HepG2 (cell line): ENCODE measurements at regions not wholly inside any gene's neighbourhood (a gene's known extent, or its start where the extent isn't known, plus 50 kb on each side); places are given as distances from the start of the nearest gene placed in this dataset.
"Not testable (repeated sequence)": the region's sequence is repeated elsewhere in the genome, so short reads cannot be mapped to it uniquely, and the experiment has no call there.

Experiments used
- ATAC-seq: fragments of 200-7000 bp; cut with Tn5 transposase; 3 replicates; pipeline ENCODE4 v1.9.1; 2020; ENCODE audit warnings: mild to moderate bottlenecking, moderate library complexity
- BruUV-seq: library from RNA; stranded (reverse); fragments of 400-500 nt; replicated peaks from 2 replicates; lab custom pipeline; 2021; lab: Mats Ljungman, UMichigan
- CTCF ChIA-PET: fragments of 300-600 bp; formaldehyde crosslinking; extraction: SDS; loops from one replicate; lab custom pipeline; 2021; ENCODE audit warnings: low total read pairs, inconsistent platforms, low intra/inter-chr PET ratio; lab: Yijun Ruan, JAX
- POLR2A ChIA-PET: fragments of 350-600 bp; sonication (Branson Sonifier 250); formaldehyde crosslinking; loops from one replicate; lab custom pipeline; 2020; ENCODE audit warnings: antibody characterized with exemption, inconsistent platforms; lab: Yijun Ruan, JAX
- DNase-seq: peaks from one replicate; pipeline ENCODE4 v3.0.0-alpha.2; 2015; ENCODE audit warnings: low spot score
- FAIRE-seq: peaks from 3 replicates; lab custom pipeline; 2011; peaks lifted over from hg19 to GRCh38; lab: Jason Lieb, UNC
- H2AFZ ChIP-seq: one replicate; pipeline ENCODE4 v1.6.1; 2011; ENCODE audit warnings: low read length, inconsistent platforms
- H3K27ac ChIP-seq: fragments of 300-600 bp; 3 replicates; pipeline ENCODE4 v1.8.0; 2011; ENCODE audit warnings: mixed run types, mild to moderate bottlenecking, mixed read lengths, low read length, inconsistent platforms; ENCODE audit not compliant: insufficient read depth; ENCODE audit errors: extremely low read length
- H3K27me3 ChIP-seq, 2 experiments: fragments of 200-600 bp in 1 of 2; 2 replicates in 1 of 2; 3 replicates in 1 of 2; pipeline versions ENCODE4 v1.6.0 to v1.8.0; 2011; ENCODE audit warnings: low read length in 2 of 2, mild to moderate bottlenecking in 2 of 2, moderate library complexity in 2 of 2, inconsistent platforms in 1 of 2; ENCODE audit not compliant: insufficient read depth in 2 of 2, control insufficient read depth in 1 of 2
- H3K36me3 ChIP-seq, 2 experiments: fragments of 200-600 bp in 1 of 2; replicated peaks in 1 of 2; 2 replicates in 1 of 2; 3 replicates in 1 of 2; pipeline versions ENCODE4 v1.5.1 to v1.8.0; 2011; ENCODE audit warnings: low read length in 2 of 2, inconsistent platforms in 1 of 2; ENCODE audit not compliant: insufficient read depth in 2 of 2, control insufficient read depth in 1 of 2
- H3K4me1 ChIP-seq: 2 replicates; pipeline ENCODE4 v1.5.1; 2012; ENCODE audit warnings: low read length, inconsistent platforms; ENCODE audit not compliant: insufficient read depth
- H3K4me2 ChIP-seq: 2 replicates; pipeline ENCODE4 v1.6.0; 2011; ENCODE audit warnings: low read depth, low read length, inconsistent platforms
- H3K4me3 ChIP-seq, 3 experiments: fragments of 200-600 bp in 1 of 3; sonication (generic), shearing (Covaris generic) in 1 of 3; replicated peaks in 1 of 3; 2 replicates each; pipeline ENCODE4 v1.5.1; 2011 to 2016; ENCODE audit warnings: low read length in 3 of 3, inconsistent platforms in 2 of 3, low read depth in 2 of 3, mild to moderate bottlenecking in 2 of 3, control low read depth in 1 of 3, mixed read lengths in 1 of 3; ENCODE audit not compliant: insufficient read depth in 1 of 3
- H3K79me2 ChIP-seq: one replicate; pipeline ENCODE4 v1.6.1; 2011; ENCODE audit warnings: low read length, inconsistent platforms; ENCODE audit not compliant: insufficient read depth
- H3K9ac ChIP-seq: 2 replicates; pipeline ENCODE4 v1.6.0; 2011; ENCODE audit warnings: mild to moderate bottlenecking, low read depth, low read length, inconsistent platforms; ENCODE audit not compliant: insufficient read depth
- H3K9me3 ChIP-seq: 2 replicates; pipeline ENCODE4 v1.5.1; 2012; ENCODE audit warnings: mild to moderate bottlenecking, low read length
- H4K20me1 ChIP-seq: 2 replicates; pipeline ENCODE4 v1.6.0; 2011; ENCODE audit warnings: inconsistent platforms, mild to moderate bottlenecking, low read length, moderate library complexity; ENCODE audit not compliant: insufficient read depth
- KDM1A ChIP-seq: IDR thresholded peaks from 2 replicates; pipeline ENCODE4 v1.6.1; 2016; ENCODE audit warnings: missing compliant biosample characterization
- MAFK ChIP-seq, 2 experiments: IDR thresholded peaks in 1 of 2; conservative IDR thresholded peaks in 1 of 2; 2 replicates each; pipeline ENCODE4 v1.6.1; 2011; ENCODE audit warnings: improper control_type of control experiment in 2 of 2, low read length in 2 of 2
- RBAK ChIP-seq: sonication (generic); formaldehyde crosslinking; IDR thresholded peaks from 2 replicates; pipeline ENCODE4 v1.5.1; 2020; ENCODE audit warnings: mild to moderate bottlenecking, missing genetic modification reagents
- WGBS: methylation state at CpG from one replicate; pipeline ENCODE4 v1.1.6; 2017; ENCODE audit warnings: low lambda C conversion rate; 5-methylcytosine and 5-hydroxymethylcytosine counted together
- in situ Hi-C: cut with HindIII; loops from 2 replicates; pipeline ENCODE4 v1.10.0; 2017; ENCODE audit warnings: low pct_unique_long_range_greater_than_20kb; ENCODE audit not compliant: extremely low pct_ligation_motif_present
- intact Hi-C: fragments of 100-400 bp; cut with micrococcal nuclease; formaldehyde crosslinking; loops from one replicate; pipeline ENCODE4 v1.10.0; 2022; ENCODE audit not compliant: unreplicated experiment

DNA sequence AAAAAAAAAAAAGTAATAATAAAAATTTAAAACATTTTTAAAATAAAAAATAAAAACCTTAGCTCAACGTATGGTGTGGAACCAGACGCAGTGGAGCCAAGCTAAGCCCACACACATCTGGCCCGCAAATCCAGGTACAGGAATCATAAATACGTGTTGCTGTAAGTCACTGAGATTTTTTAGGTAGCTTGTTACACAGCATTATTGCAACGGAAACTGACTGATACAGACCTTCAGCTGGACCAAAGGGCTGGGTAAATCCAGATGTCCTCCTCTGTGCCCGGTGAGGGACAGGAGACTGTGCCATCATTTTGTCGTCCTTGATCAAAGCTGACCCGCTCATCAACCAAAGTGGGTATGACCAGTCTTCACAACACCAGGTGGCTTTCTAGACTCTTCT is 104.9 kb downstream of the TMEM130 start:
- in situ Hi-C loops (no loop called here), intact Hi-C loops (no loop called here)
- H3K27ac ChIP-seq: no peak overlapping the region
- TF ChIP-seq RBAK (CRISPR knock-in tag) (peak; percentile 69; the same call in 1 of the 2 replicates), KDM1A (CRISPR knock-in tag) (no peak)
- no peaks in the 10 kb centered on the region for H3K36me3 ChIP-seq
- no peak for ATAC-seq
- H3K9me3 ChIP-seq: no peaks in the 10 kb centered on the region
- 62% methylated on average over 7 of the region's 8 CpGs for WGBS
- H3K4me1 ChIP-seq: no peaks in the 10 kb centered on the region
- DNase-seq: no peak
- no peak overlapping the region for H3K9ac ChIP-seq
- no peak overlapping the region for H3K4me3 ChIP-seq
- no peaks in the 10 kb centered on the region for H3K79me2 ChIP-seq
- no peaks in the 10 kb centered on the region for H4K20me1 ChIP-seq
- CTCF ChIA-PET: no interaction called here
- no TSS peak for BruUV-seq
- FAIRE-seq: no peak
- H3K27me3 ChIP-seq: peaks cover 2 to 6% of the 10 kb centered on the region in 2 experiments; a peak in 2 of 5 replicates
- POLR2A ChIA-PET: no interaction called here
- H3K4me2 ChIP-seq: no peak overlapping the region
- H2AFZ ChIP-seq: no peak overlapping the region

GRCh38 chr7:98770085-98770484 is 99.7 kb downstream of the TMEM130 start:
- WGBS: 38% methylated on average over 5 of the region's 5 CpGs
- intact Hi-C loops, H4K20me1 ChIP-seq, H3K36me3 ChIP-seq, in situ Hi-C loops, BruUV-seq, H3K4me2 ChIP-seq, CTCF ChIA-PET: not testable (repeated sequence)
- TF ChIP-seq MAFK (conservative IDR thresholded peaks at IDR 0.05 in 1 of 2, IDR thresholded peaks at IDR 0.05 in 1 of 2; ENCODE audit: low read length in 2 of 2): peak in 1 of 2 experiments; percentile 50; a peak in 2 of 4 replicates
- TF ChIP-seq, all 625 proteins: peak for 1; not testable (repeated sequence) for 624
- H3K79me2 ChIP-seq, H3K9me3 ChIP-seq, ATAC-seq, FAIRE-seq, H3K27me3 ChIP-seq, DNase-seq, H2AFZ ChIP-seq, POLR2A ChIA-PET, H3K27ac ChIP-seq, H3K4me3 ChIP-seq, H3K9ac ChIP-seq: not testable (repeated sequence)
- peaks cover 22% of the 10 kb centered on the region for H3K4me1 ChIP-seq
